ENCODE measurements at regions not wholly inside any gene's neighbourhood (a gene's known extent, or its start where the extent isn't known, plus 50 kb on each side); places are given as distances from the start of the nearest gene placed in this dataset.
A peak's percentile ranks its signal among the peaks of the same experiment; 100 is the strongest.
"Not testable (repeated sequence)": the region's sequence is repeated elsewhere in the genome, so short reads cannot be mapped to it uniquely, and the experiment has no call there.

GRCh38 chrX:101823236-101823635 is 108.6 kb downstream of the ZMAT1 start:
- Mint-ChIP-seq H3K36me3 (no peaks in the 10 kb centered on the region), H3K27me3 (peaks cover 10% of the 10 kb centered on the region), H3K4me1 (no peaks in the 10 kb centered on the region), H3K27ac (no peak overlapping the region), H3K9me3 (no peaks in the 10 kb centered on the region), H3K4me3 (no peak overlapping the region)
- DNase-seq, result no peak

- H3K9me3 Mint-ChIP-seq, H3K36me3 Mint-ChIP-seq, H3K27ac Mint-ChIP-seq, H3K27me3 Mint-ChIP-seq, H3K4me3 Mint-ChIP-seq, H3K4me1 Mint-ChIP-seq, DNase-seq: not testable (repeated sequence)
Measured at GRCh38 chrX:101817739-101818138, 114.1 kb downstream of the ZMAT1 start.

GRCh38 chrX:101813200-101813599 is 118.6 kb downstream of the ZMAT1 start:
- no peak overlapping the region for H3K4me3 Mint-ChIP-seq
- no peaks in the 10 kb centered on the region for H3K9me3 Mint-ChIP-seq

GRCh38 chrX:101803451-101803850 is 128.4 kb downstream of the ZMAT1 start:
- Mint-ChIP-seq H3K4me1 (peaks cover 2% of the 10 kb centered on the region), H3K9me3 (no peaks in the 10 kb centered on the region), H3K36me3 (no peaks in the 10 kb centered on the region), H3K27me3 (peaks cover 4% of the 10 kb centered on the region), H3K27ac (no peak overlapping the region), H3K4me3 (no peak overlapping the region)
- DNase-seq, result no peak

More at GRCh38 chrX:101813200-101813599, 118.6 kb downstream of the ZMAT1 start:
- DNase-seq, result no peak
- Mint-ChIP-seq H3K27me3 (peaks cover 2% of the 10 kb centered on the region), H3K27ac (no peak overlapping the region), H3K4me1 (no peaks in the 10 kb centered on the region), H3K36me3 (no peaks in the 10 kb centered on the region)

GRCh38 chrX:101799387-101799786 is 132.4 kb downstream of the ZMAT1 start:
- Mint-ChIP-seq H3K4me1 (peaks cover 2% of the 10 kb centered on the region), H3K4me3 (peak overlapping the region; percentile 71), H3K27me3 (no peaks in the 10 kb centered on the region), H3K9me3 (no peaks in the 10 kb centered on the region), H3K36me3 (no peaks in the 10 kb centered on the region), H3K27ac (no peak overlapping the region)
- DNase-seq, result peak; percentile 75

- H3K4me1 Mint-ChIP-seq, result no peaks in the 10 kb centered on the region
- no peaks in the 10 kb centered on the region for H3K27me3 Mint-ChIP-seq
- no peak for DNase-seq
- H3K27ac Mint-ChIP-seq, result no peak overlapping the region
- H3K9me3 Mint-ChIP-seq, result no peaks in the 10 kb centered on the region
- no peaks in the 10 kb centered on the region for H3K36me3 Mint-ChIP-seq
- H3K4me3 Mint-ChIP-seq, result no peak overlapping the region
Measured at GRCh38 chrX:101787934-101788333, 128.3 kb upstream of the ARMCX2 start.

GRCh38 chrX:101785142-101785541 is 125.5 kb upstream of the ARMCX2 start:
- no peaks in the 10 kb centered on the region for H3K36me3 Mint-ChIP-seq
- H3K4me1 Mint-ChIP-seq, result no peaks in the 10 kb centered on the region
- H3K9me3 Mint-ChIP-seq, result no peaks in the 10 kb centered on the region
- no peak for DNase-seq
- H3K27ac Mint-ChIP-seq, result no peak overlapping the region
- H3K27me3 Mint-ChIP-seq, result no peaks in the 10 kb centered on the region
- no peak overlapping the region for H3K4me3 Mint-ChIP-seq

- not testable (repeated sequence) for H3K27ac Mint-ChIP-seq, H3K36me3 Mint-ChIP-seq, H3K27me3 Mint-ChIP-seq, H3K4me3 Mint-ChIP-seq, H3K9me3 Mint-ChIP-seq, DNase-seq, H3K4me1 Mint-ChIP-seq
Measured at GRCh38 chrX:101780421-101780820, 120.8 kb upstream of the ARMCX2 start.

- Mint-ChIP-seq H3K27me3 (no peaks in the 10 kb centered on the region), H3K36me3 (no peaks in the 10 kb centered on the region), H3K9me3 (peaks cover 1% of the 10 kb centered on the region), H3K27ac (no peak overlapping the region), H3K4me3 (no peak overlapping the region), H3K4me1 (no peaks in the 10 kb centered on the region)
- no peak for DNase-seq
Measured at GRCh38 chrX:101774340-101774739, 114.7 kb upstream of the ARMCX2 start.

- H3K36me3 Mint-ChIP-seq, result no peaks in the 10 kb centered on the region
- H3K27ac Mint-ChIP-seq, result no peak overlapping the region
- no peak overlapping the region for H3K4me3 Mint-ChIP-seq
- H3K27me3 Mint-ChIP-seq, result no peaks in the 10 kb centered on the region
- H3K9me3 Mint-ChIP-seq, result no peaks in the 10 kb centered on the region
- H3K4me1 Mint-ChIP-seq, result no peaks in the 10 kb centered on the region
- DNase-seq, result no peak
Measured at GRCh38 chrX:101764538-101764937, 104.9 kb upstream of the ARMCX2 start.

- DNase-seq, result peak; percentile 12
- Mint-ChIP-seq H3K4me3 (no peak overlapping the region), H3K27me3 (no peaks in the 10 kb centered on the region), H3K27ac (no peak overlapping the region), H3K36me3 (no peaks in the 10 kb centered on the region), H3K4me1 (no peaks in the 10 kb centered on the region), H3K9me3 (no peaks in the 10 kb centered on the region)
Measured at GRCh38 chrX:101759000-101759399, 99.3 kb upstream of the ARMCX2 start.

GRCh38 chrX:101750744-101751143 is 91.1 kb upstream of the ARMCX2 start:
- Mint-ChIP-seq H3K27ac (no peak overlapping the region), H3K36me3 (no peaks in the 10 kb centered on the region), H3K4me3 (no peak overlapping the region), H3K27me3 (peaks cover 18% of the 10 kb centered on the region), H3K4me1 (no peaks in the 10 kb centered on the region), H3K9me3 (peaks cover 2% of the 10 kb centered on the region)
- no peak for DNase-seq

GRCh38 chrX:101749436-101749835 is 89.8 kb upstream of the ARMCX2 start:
- H3K36me3 Mint-ChIP-seq, result no peaks in the 10 kb centered on the region
- peaks cover 22% of the 10 kb centered on the region for H3K27me3 Mint-ChIP-seq
- no peak for DNase-seq
- H3K9me3 Mint-ChIP-seq, result peaks cover 2% of the 10 kb centered on the region
- no peak overlapping the region for H3K27ac Mint-ChIP-seq
- no peaks in the 10 kb centered on the region for H3K4me1 Mint-ChIP-seq
- no peak overlapping the region for H3K4me3 Mint-ChIP-seq

GRCh38 chrX:101745046-101745445 is 85.4 kb upstream of the ARMCX2 start:
- H3K36me3 Mint-ChIP-seq, result no peaks in the 10 kb centered on the region
- H3K4me1 Mint-ChIP-seq, result no peaks in the 10 kb centered on the region
- H3K9me3 Mint-ChIP-seq, result no peaks in the 10 kb centered on the region
- no peak overlapping the region for H3K4me3 Mint-ChIP-seq
- peaks cover 4% of the 10 kb centered on the region for H3K27me3 Mint-ChIP-seq
- no peak overlapping the region for H3K27ac Mint-ChIP-seq
- no peak for DNase-seq

- no peak overlapping the region for H3K27ac Mint-ChIP-seq
- H3K9me3 Mint-ChIP-seq, result no peaks in the 10 kb centered on the region
Measured at GRCh38 chrX:101744085-101744484, 84.4 kb upstream of the ARMCX2 start.

GRCh38 chrX:101740642-101741041 is 81.0 kb upstream of the ARMCX2 start:
- Mint-ChIP-seq H3K36me3 (no peaks in the 10 kb centered on the region), H3K4me1 (no peaks in the 10 kb centered on the region), H3K4me3 (no peak overlapping the region), H3K9me3 (no peaks in the 10 kb centered on the region), H3K27ac (no peak overlapping the region), H3K27me3 (peaks cover 4% of the 10 kb centered on the region)
- DNase-seq, result no peak

More at GRCh38 chrX:101744085-101744484, 84.4 kb upstream of the ARMCX2 start:
- no peak overlapping the region for H3K4me3 Mint-ChIP-seq
- no peaks in the 10 kb centered on the region for H3K36me3 Mint-ChIP-seq
- peaks cover 4% of the 10 kb centered on the region for H3K27me3 Mint-ChIP-seq
- no peak for DNase-seq
- no peaks in the 10 kb centered on the region for H3K4me1 Mint-ChIP-seq

GRCh38 chrX:101738867-101739266 is 79.2 kb upstream of the ARMCX2 start:
- not testable (repeated sequence) for H3K4me1 Mint-ChIP-seq, H3K4me3 Mint-ChIP-seq, H3K36me3 Mint-ChIP-seq, H3K27ac Mint-ChIP-seq, H3K27me3 Mint-ChIP-seq, DNase-seq, H3K9me3 Mint-ChIP-seq
